Upper lobe of left lung (tissue), 4 donors: ENCODE measurements at regions not wholly inside any gene's neighbourhood (a gene's known extent, or its start where the extent isn't known, plus 50 kb on each side); places are given as distances from the start of the nearest gene placed in this dataset.

Experiments used
- POLR2A ChIP-seq, 4 donors: fragments of 450-650 bp; IDR thresholded peaks; one replicate each; pipeline ENCODE4 v1.5.1; 2016 to 2017; ENCODE audit warnings: antibody characterized with exemption in 4 of 4, mild to moderate bottlenecking in 2 of 4
- TF ChIP-seq, protein P1 (sequence below), 6 experiments: fragments of 450-650 bp in 4 of 6; fragments of 200-600 bp in 2 of 6; sonication (generic) in 2 of 6; IDR thresholded peaks; one replicate each; pipeline ENCODE4 v1.5.1; 2016 to 2019; ENCODE audit warnings: antibody characterized with exemption in 6 of 6

GRCh38 chr10:3942937-3943489, 158.0 kb upstream of the KLF6 start:
- TF ChIP-seq POLR2A (IDR thresholded peaks at IDR 0.05), result no peak
- TF ChIP-seq, protein P1, sequence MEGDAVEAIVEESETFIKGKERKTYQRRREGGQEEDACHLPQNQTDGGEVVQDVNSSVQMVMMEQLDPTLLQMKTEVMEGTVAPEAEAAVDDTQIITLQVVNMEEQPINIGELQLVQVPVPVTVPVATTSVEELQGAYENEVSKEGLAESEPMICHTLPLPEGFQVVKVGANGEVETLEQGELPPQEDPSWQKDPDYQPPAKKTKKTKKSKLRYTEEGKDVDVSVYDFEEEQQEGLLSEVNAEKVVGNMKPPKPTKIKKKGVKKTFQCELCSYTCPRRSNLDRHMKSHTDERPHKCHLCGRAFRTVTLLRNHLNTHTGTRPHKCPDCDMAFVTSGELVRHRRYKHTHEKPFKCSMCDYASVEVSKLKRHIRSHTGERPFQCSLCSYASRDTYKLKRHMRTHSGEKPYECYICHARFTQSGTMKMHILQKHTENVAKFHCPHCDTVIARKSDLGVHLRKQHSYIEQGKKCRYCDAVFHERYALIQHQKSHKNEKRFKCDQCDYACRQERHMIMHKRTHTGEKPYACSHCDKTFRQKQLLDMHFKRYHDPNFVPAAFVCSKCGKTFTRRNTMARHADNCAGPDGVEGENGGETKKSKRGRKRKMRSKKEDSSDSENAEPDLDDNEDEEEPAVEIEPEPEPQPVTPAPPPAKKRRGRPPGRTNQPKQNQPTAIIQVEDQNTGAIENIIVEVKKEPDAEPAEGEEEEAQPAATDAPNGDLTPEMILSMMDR (IDR thresholded peaks at IDR 0.05), result no peak
